Left ventricle myocardium inferior (tissue), 1 donor: ENCODE measurements at regions not wholly inside any gene's neighbourhood (a gene's known extent, or its start where the extent isn't known, plus 50 kb on each side); places are given as distances from the start of the nearest gene placed in this dataset.
"Not testable (repeated sequence)": the region's sequence is repeated elsewhere in the genome, so short reads cannot be mapped to it uniquely, and the experiment has no call there.

Experiments
- DNase-seq: peaks from one replicate; pipeline ENCODE4 v3.0.0-alpha.2; 2020
- H3K27ac ChIP-seq: fragments of 200-600 bp; replicated peaks from 2 replicates; pipeline ENCODE4 v1.8.0; 2021
- H3K27me3 ChIP-seq: fragments of 200-600 bp; 2 replicates; pipeline ENCODE4 v1.8.0; 2021; ENCODE audit warnings: low read depth
- H3K36me3 ChIP-seq: fragments of 200-600 bp; 2 replicates; pipeline ENCODE4 v1.8.0; 2021
- H3K4me1 ChIP-seq: fragments of 200-600 bp; 2 replicates; pipeline ENCODE4 v1.8.0; 2021
- H3K4me3 ChIP-seq: fragments of 200-600 bp; 2 replicates; pipeline ENCODE4 v1.8.0; 2021; ENCODE audit warnings: mild to moderate bottlenecking, moderate library complexity
- H3K9me3 ChIP-seq: fragments of 200-600 bp; replicated peaks from 2 replicates; pipeline ENCODE4 v1.8.0; 2021
- CTCF ChIP-seq: fragments of 200-600 bp; IDR thresholded peaks from 2 replicates; pipeline ENCODE4 v1.8.0; 2021; ENCODE audit warnings: antibody characterized with exemption, mild to moderate bottlenecking, borderline replicate concordance
- intact Hi-C: fragments of 100-400 bp; cut with micrococcal nuclease; formaldehyde crosslinking; loops from one replicate; pipeline ENCODE4 v1.11.0; 2022
- donor health status: DM: no; HTN: yes; CAD: no; lungs with severe emphysema.

GRCh38 chr5:87191645-87192044 lies 76.0 kb upstream of the RASA1 start:
- no peak for TF ChIP-seq CTCF
- DNase-seq = no peak
- Histone ChIP-seq H3K36me3 (no peaks in the 10 kb centered on the region), H3K9me3 (no peaks in the 10 kb centered on the region), H3K4me3 (no peak overlapping the region), H3K27ac (no peak overlapping the region), H3K4me1 (peaks cover 7% of the 10 kb centered on the region), H3K27me3 (no peaks in the 10 kb centered on the region)
- intact Hi-C loops = no loop called here

- intact Hi-C loops = no loop called here
- Histone ChIP-seq H3K9me3 (peaks cover 10% of the 10 kb centered on the region), H3K27ac (no peak overlapping the region), H3K4me1 (peaks cover 7% of the 10 kb centered on the region), H3K27me3 (no peaks in the 10 kb centered on the region), H3K4me3 (no peak overlapping the region), H3K36me3 (no peaks in the 10 kb centered on the region)
- no peak for TF ChIP-seq CTCF
- no peak for DNase-seq
These were observed 72.5 kb upstream of the RASA1 start for GRCh38 chr5:87195104-87195591.

- no peak for TF ChIP-seq CTCF
- intact Hi-C loops = no loop called here
These were observed 72.1 kb upstream of the RASA1 start for GRCh38 chr5:87195616-87196015.

GRCh38 chr5:87198010-87198409 lies 69.7 kb upstream of the RASA1 start:
- no peak overlapping the region for H3K27ac ChIP-seq
- no peak for TF ChIP-seq CTCF
- peaks cover 10% of the 10 kb centered on the region for H3K9me3 ChIP-seq
- intact Hi-C loops = no loop called here
- H3K36me3 ChIP-seq = no peaks in the 10 kb centered on the region
- no peak overlapping the region for H3K4me3 ChIP-seq
- DNase-seq = no peak
- no peaks in the 10 kb centered on the region for H3K27me3 ChIP-seq
- peaks cover 7% of the 10 kb centered on the region for H3K4me1 ChIP-seq

More at GRCh38 chr5:87195616-87196015, 72.1 kb upstream of the RASA1 start:
- H3K27me3 ChIP-seq = no peaks in the 10 kb centered on the region
- DNase-seq = no peak
- H3K4me1 ChIP-seq = peaks cover 7% of the 10 kb centered on the region
- peaks cover 10% of the 10 kb centered on the region for H3K9me3 ChIP-seq
- H3K4me3 ChIP-seq = no peak overlapping the region
- H3K36me3 ChIP-seq = no peaks in the 10 kb centered on the region
- no peak overlapping the region for H3K27ac ChIP-seq

- intact Hi-C loops, H3K27me3 ChIP-seq, H3K4me3 ChIP-seq, H3K27ac ChIP-seq, DNase-seq, H3K36me3 ChIP-seq, H3K4me1 ChIP-seq: not testable (repeated sequence)
- H3K9me3 ChIP-seq = peaks cover 10% of the 10 kb centered on the region
These were observed 68.4 kb upstream of the RASA1 start for GRCh38 chr5:87199246-87199645.

GRCh38 chr5:87199704-87200103 lies 68.0 kb upstream of the RASA1 start:
- intact Hi-C loops, H3K4me3 ChIP-seq, H3K27me3 ChIP-seq, DNase-seq, H3K36me3 ChIP-seq, H3K4me1 ChIP-seq, H3K27ac ChIP-seq: not testable (repeated sequence)
- H3K9me3 ChIP-seq = peaks cover 10% of the 10 kb centered on the region

- Histone ChIP-seq H3K27ac (no peak overlapping the region), H3K36me3 (no peaks in the 10 kb centered on the region), H3K9me3 (peaks cover 16% of the 10 kb centered on the region), H3K4me1 (no peaks in the 10 kb centered on the region), H3K4me3 (no peak overlapping the region), H3K27me3 (no peaks in the 10 kb centered on the region)
- no peak for TF ChIP-seq CTCF
- intact Hi-C loops = no loop called here
- no peak for DNase-seq
These were observed 57.6 kb upstream of the RASA1 start for GRCh38 chr5:87210076-87210475.
